ENCODE measurements at regions not wholly inside any gene's neighbourhood (a gene's known extent, or its start where the extent isn't known, plus 50 kb on each side); places are given as distances from the start of the nearest gene placed in this dataset.

GRCh38 chr16:79392081-79392480 is 208.5 kb downstream of the MAF start:
- intact Hi-C loops (cut with DNase I) = no loop called here
- Histone ChIP-seq H3K4me1 (no peaks in the 10 kb centered on the region), H3K27me3 (no peaks in the 10 kb centered on the region), H3K36me3 (no peaks in the 10 kb centered on the region), H3K27ac (no peak overlapping the region), H3K9me3 (no peaks in the 10 kb centered on the region), H3K4me3 (no peak overlapping the region)
- TF ChIP-seq, protein P1, sequence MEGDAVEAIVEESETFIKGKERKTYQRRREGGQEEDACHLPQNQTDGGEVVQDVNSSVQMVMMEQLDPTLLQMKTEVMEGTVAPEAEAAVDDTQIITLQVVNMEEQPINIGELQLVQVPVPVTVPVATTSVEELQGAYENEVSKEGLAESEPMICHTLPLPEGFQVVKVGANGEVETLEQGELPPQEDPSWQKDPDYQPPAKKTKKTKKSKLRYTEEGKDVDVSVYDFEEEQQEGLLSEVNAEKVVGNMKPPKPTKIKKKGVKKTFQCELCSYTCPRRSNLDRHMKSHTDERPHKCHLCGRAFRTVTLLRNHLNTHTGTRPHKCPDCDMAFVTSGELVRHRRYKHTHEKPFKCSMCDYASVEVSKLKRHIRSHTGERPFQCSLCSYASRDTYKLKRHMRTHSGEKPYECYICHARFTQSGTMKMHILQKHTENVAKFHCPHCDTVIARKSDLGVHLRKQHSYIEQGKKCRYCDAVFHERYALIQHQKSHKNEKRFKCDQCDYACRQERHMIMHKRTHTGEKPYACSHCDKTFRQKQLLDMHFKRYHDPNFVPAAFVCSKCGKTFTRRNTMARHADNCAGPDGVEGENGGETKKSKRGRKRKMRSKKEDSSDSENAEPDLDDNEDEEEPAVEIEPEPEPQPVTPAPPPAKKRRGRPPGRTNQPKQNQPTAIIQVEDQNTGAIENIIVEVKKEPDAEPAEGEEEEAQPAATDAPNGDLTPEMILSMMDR (IDR thresholded peaks at IDR 0.05) = no peak
- TF ChIP-seq POLR2A (IDR thresholded peaks at IDR 0.05) = no peak
- ATAC-seq (no peak), DNase-seq (no peak)

DNA sequence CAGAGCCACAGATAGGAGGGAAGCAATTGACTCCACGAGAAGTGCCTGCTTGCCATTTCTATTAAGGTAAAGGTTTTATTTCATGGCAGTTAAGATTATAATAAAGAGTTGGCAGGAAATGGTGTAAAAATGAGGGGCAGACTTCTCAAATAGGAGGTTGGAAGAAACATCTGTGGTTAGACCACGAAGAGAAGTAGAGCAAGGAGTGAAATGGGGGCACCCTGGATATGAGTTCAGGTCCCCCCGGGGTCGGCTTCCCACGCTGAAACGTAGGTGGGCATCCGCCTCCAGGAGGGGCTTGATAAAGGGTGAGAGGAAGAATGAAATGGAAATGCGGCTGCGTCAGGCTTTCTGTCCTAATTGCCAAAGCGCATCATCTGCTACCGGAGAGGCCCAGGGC is 209.1 kb downstream of the MAF start:
- Histone ChIP-seq H3K4me1 (no peaks in the 10 kb centered on the region), H3K36me3 (no peaks in the 10 kb centered on the region), H3K27ac (no peak overlapping the region), H3K4me3 (no peak overlapping the region), H3K27me3 (no peaks in the 10 kb centered on the region), H3K9me3 (no peaks in the 10 kb centered on the region)
- no peak for ATAC-seq
- whole genome bisulfite sequencing (ENCODE audit: insufficient coverage, low coverage, low lambda C conversion rate, missing lambda C conversion rate) = 57% methylated on average over 10 of the region's 11 CpGs
- intact Hi-C loops (cut with DNase I) = no loop called here
- no peak for TF ChIP-seq POLR2A (IDR thresholded peaks at IDR 0.05)
- TF ChIP-seq, protein P1 (IDR thresholded peaks at IDR 0.05) = no peak
- DNase-seq = no peak

DNA sequence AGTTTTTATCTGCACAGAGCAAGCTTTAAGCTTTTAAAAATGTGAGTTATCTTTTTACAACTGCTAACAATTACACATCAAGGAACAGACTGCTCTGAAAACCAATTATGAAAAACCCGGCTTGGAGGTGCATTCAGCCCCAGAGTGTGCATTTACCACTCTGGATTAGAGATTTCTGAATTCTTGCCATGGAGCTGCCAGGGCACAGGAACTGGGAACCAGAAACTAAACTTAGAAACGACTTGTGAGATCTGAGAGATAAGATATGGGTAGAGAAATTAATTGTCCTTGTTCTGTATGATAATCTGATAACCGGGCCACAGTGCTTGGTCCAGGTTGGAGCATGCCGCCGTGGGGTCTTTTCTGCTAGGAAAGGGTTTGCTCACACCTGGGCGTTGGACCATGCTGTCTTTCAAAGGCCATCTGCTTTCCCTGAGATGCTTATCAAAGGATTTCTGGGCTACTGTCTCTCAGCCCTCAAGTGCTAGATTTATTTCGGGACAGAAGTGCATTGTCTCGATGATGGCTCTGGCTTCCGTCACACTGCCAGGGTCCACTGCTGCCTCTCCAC is 210.0 kb downstream of the MAF start:
- no peak for ATAC-seq
- WGBS (ENCODE audit: insufficient coverage, low coverage, low lambda C conversion rate, missing lambda C conversion rate) = 60% methylated on average over 3 of the region's 9 CpGs

DNA sequence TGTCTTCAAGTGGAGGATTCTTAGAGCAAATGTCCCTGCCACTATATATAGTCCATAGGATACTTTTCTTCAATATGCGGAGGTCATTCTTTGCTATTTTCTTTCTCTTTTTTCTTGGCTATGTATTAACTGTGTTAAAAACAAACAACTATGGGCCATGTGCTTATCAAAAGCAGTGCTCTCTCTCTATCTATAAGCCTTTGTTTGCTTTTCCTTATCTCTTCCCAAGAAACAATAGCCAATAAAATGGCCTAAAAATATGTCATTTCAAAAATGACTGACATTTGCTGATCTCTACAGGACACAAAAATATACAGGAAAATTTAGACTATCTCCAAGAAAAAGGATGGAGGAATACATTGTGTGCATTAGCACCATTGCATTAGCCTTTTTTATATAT is 212.1 kb downstream of the MAF start:
- no peak for DNase-seq
- Histone ChIP-seq H3K4me3 (no peak overlapping the region), H3K9me3 (no peaks in the 10 kb centered on the region), H3K27me3 (no peaks in the 10 kb centered on the region), H3K36me3 (no peaks in the 10 kb centered on the region), H3K27ac (no peak overlapping the region), H3K4me1 (no peaks in the 10 kb centered on the region)
- intact Hi-C loops (cut with DNase I) = no loop called here
- 38% methylated on average over 1 of the region's 1 CpG for WGBS (ENCODE audit: insufficient coverage, low coverage, low lambda C conversion rate, missing lambda C conversion rate)
- TF ChIP-seq, protein P1 (IDR thresholded peaks at IDR 0.05) = no peak
- no peak for TF ChIP-seq POLR2A (IDR thresholded peaks at IDR 0.05)
- ATAC-seq = no peak

More for the DNA sequence above, 210.0 kb downstream of the MAF start:
- intact Hi-C loops (cut with DNase I) = no loop called here
- DNase-seq = no peak
- Histone ChIP-seq H3K4me3 (no peak overlapping the region), H3K4me1 (no peaks in the 10 kb centered on the region), H3K27ac (no peak overlapping the region), H3K27me3 (no peaks in the 10 kb centered on the region), H3K9me3 (no peaks in the 10 kb centered on the region), H3K36me3 (no peaks in the 10 kb centered on the region)
- TF ChIP-seq POLR2A (IDR thresholded peaks at IDR 0.05) = no peak
- TF ChIP-seq, protein P1 (IDR thresholded peaks at IDR 0.05) = no peak

DNA sequence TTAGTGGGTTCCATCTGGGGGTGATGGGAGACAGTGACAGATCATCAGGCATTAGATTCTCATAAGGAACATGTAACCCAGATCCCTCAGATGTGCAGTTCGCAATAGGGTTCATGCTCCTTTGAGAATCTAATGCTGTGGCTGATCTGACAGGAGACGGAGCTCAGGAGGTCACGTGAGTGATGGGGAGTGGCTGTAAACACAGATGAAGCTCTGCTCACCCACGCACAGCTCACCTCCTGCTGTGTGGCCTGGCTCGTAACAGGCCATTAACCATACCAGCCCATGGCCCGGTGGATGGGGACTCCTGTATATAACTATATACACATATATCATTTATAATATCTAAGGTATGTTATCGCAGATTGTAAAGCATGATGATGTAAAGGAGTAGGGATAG is 214.2 kb downstream of the MAF start:
- 90% methylated on average over 1 of the region's 7 CpGs for WGBS (ENCODE audit: insufficient coverage, low coverage, low lambda C conversion rate, missing lambda C conversion rate)
- no peak overlapping the region for H3K27ac ChIP-seq
- no peak for TF ChIP-seq POLR2A (IDR thresholded peaks at IDR 0.05)
- TF ChIP-seq, protein P1 (IDR thresholded peaks at IDR 0.05) = no peak
- H3K27me3 ChIP-seq = no peaks in the 10 kb centered on the region
- no peak overlapping the region for H3K4me3 ChIP-seq
- peaks cover 0 to under 1% (median 0%) of the 10 kb centered on the region in 4 donors for H3K4me1 ChIP-seq
- DNase-seq = no peak
- intact Hi-C loops (cut with DNase I) = no loop called here
- ATAC-seq = no peak
- no peaks in the 10 kb centered on the region for H3K36me3 ChIP-seq
- H3K9me3 ChIP-seq = no peaks in the 10 kb centered on the region
